HepG2 (cell line): ENCODE measurements at regions not wholly inside any gene's neighbourhood (a gene's known extent, or its start where the extent isn't known, plus 50 kb on each side); places are given as distances from the start of the nearest gene placed in this dataset.

Source experiments
- CBX2 ChIP-seq, 2 experiments: fragments of 200-600 bp in 1 of 2; sonication (generic); formaldehyde crosslinking in 1 of 2; IDR thresholded peaks; 2 replicates each; pipeline versions ENCODE4 v1.7.0 to v1.8.1; 2018 to 2022; ENCODE audit warnings: low read depth in 2 of 2, low read length in 1 of 2, mild to moderate bottlenecking in 1 of 2, missing genetic modification reagents in 1 of 2
- EP300 ChIP-seq, 3 experiments: sonication (generic) in 1 of 3; formaldehyde crosslinking in 1 of 3; IDR thresholded peaks; 2 replicates each; pipeline versions ENCODE4 v1.5.1 to v1.6.1; 2011 to 2020; ENCODE audit warnings: low read depth in 2 of 3, low read length in 2 of 3, borderline replicate concordance in 1 of 3, improper control_type of control experiment in 1 of 3, mild to moderate bottlenecking in 1 of 3, missing genetic modification reagents in 1 of 3, moderate library complexity in 1 of 3
- FOXA1 ChIP-seq, 2 experiments: fragments of 450-650 bp in 1 of 2; sonication (generic) in 1 of 2; formaldehyde crosslinking in 1 of 2; IDR thresholded peaks; 2 replicates each; pipeline versions ENCODE4 v1.4.0 to v1.6.1; 2016 to 2020; ENCODE audit warnings: missing genetic modification reagents in 1 of 2
- HMG20B ChIP-seq: conservative IDR thresholded peaks from 2 replicates; pipeline ENCODE4 v1.6.1; 2016; ENCODE audit warnings: missing genetic modification reagents, missing compliant biosample characterization
- ISL2 ChIP-seq: sonication (generic); formaldehyde crosslinking; IDR thresholded peaks from 2 replicates; pipeline ENCODE4 v1.5.0; 2020; ENCODE audit warnings: missing genetic modification reagents
- MEIS2 ChIP-seq: sonication (generic); formaldehyde crosslinking; IDR thresholded peaks from 2 replicates; pipeline ENCODE4 v1.9.0; 2021; ENCODE audit warnings: mild to moderate bottlenecking, missing genetic modification reagents
- PAF1 ChIP-seq: IDR thresholded peaks from 2 replicates; pipeline ENCODE4 v1.6.1; 2016; ENCODE audit warnings: missing genetic modification reagents, missing compliant biosample characterization
- RNF2 ChIP-seq: fragments of 450-650 bp; conservative IDR thresholded peaks from 2 replicates; pipeline ENCODE4 v1.6.1; 2016; ENCODE audit warnings: low read depth
- SNAI1 ChIP-seq: sonication (generic); formaldehyde crosslinking; IDR thresholded peaks from 2 replicates; pipeline ENCODE4 v1.5.0; 2020; ENCODE audit warnings: mild to moderate bottlenecking, missing genetic modification reagents, borderline replicate concordance
- SRF ChIP-seq: IDR thresholded peaks from 2 replicates; pipeline ENCODE4 v1.6.1; 2011; ENCODE audit warnings: mild to moderate bottlenecking, low read depth, low read length, moderate library complexity
- TGIF2 ChIP-seq: IDR thresholded peaks from 2 replicates; pipeline ENCODE4 v1.6.1; 2016; ENCODE audit warnings: control low read depth, missing compliant biosample characterization
- ZFAT ChIP-seq: sonication (generic); formaldehyde crosslinking; conservative IDR thresholded peaks from 2 replicates; pipeline ENCODE4 v1.8.1; 2023; ENCODE audit warnings: missing genetic modification reagents, inconsistent platforms
- ZNF234 ChIP-seq: sonication (generic); formaldehyde crosslinking; conservative IDR thresholded peaks from 2 replicates; pipeline ENCODE4 v1.5.1; 2020; ENCODE audit warnings: mild to moderate bottlenecking, missing genetic modification reagents
- ZNF501 ChIP-seq: sonication (generic); formaldehyde crosslinking; IDR thresholded peaks from 2 replicates; pipeline ENCODE4 v1.5.1; 2020; ENCODE audit warnings: mild to moderate bottlenecking, moderate library complexity, missing genetic modification reagents
- ZNF558 ChIP-seq: sonication (generic); formaldehyde crosslinking; IDR thresholded peaks from 2 replicates; pipeline ENCODE4 v1.9.0; 2022; ENCODE audit warnings: mild to moderate bottlenecking, missing genetic modification reagents, borderline replicate concordance
- ZNF761 ChIP-seq: sonication (generic); formaldehyde crosslinking; conservative IDR thresholded peaks from 2 replicates; pipeline ENCODE4 v1.4.0; 2020; ENCODE audit warnings: mild to moderate bottlenecking, missing genetic modification reagents
- ZNF773 ChIP-seq: sonication (generic); formaldehyde crosslinking; IDR thresholded peaks from 2 replicates; pipeline ENCODE4 v1.4.0; 2020; ENCODE audit warnings: missing genetic modification reagents, borderline replicate concordance
- ZSCAN29 ChIP-seq: sonication (generic); formaldehyde crosslinking; conservative IDR thresholded peaks from 2 replicates; pipeline ENCODE4 v1.4.0; 2020; ENCODE audit warnings: mild to moderate bottlenecking, missing genetic modification reagents
- TF ChIP-seq, protein P1 (sequence below): sonication (generic); formaldehyde crosslinking; IDR thresholded peaks from 2 replicates; pipeline ENCODE4 v1.4.0; 2020; ENCODE audit warnings: mild to moderate bottlenecking, missing genetic modification reagents
- TF ChIP-seq, protein P2 (sequence below): sonication (generic); formaldehyde crosslinking; IDR thresholded peaks from 2 replicates; pipeline ENCODE4 v1.4.0; 2020; ENCODE audit warnings: missing genetic modification reagents
- TF ChIP-seq, protein P3 (sequence below): sonication (generic); formaldehyde crosslinking; IDR thresholded peaks from 2 replicates; pipeline ENCODE4 v1.4.0; 2020; ENCODE audit warnings: missing genetic modification reagents
- TF ChIP-seq, protein P4 (sequence below): IDR thresholded peaks from 2 replicates; pipeline ENCODE4 v1.6.1; 2016; ENCODE audit warnings: missing compliant biosample characterization, missing genetic modification reagents, borderline replicate concordance

DNA sequence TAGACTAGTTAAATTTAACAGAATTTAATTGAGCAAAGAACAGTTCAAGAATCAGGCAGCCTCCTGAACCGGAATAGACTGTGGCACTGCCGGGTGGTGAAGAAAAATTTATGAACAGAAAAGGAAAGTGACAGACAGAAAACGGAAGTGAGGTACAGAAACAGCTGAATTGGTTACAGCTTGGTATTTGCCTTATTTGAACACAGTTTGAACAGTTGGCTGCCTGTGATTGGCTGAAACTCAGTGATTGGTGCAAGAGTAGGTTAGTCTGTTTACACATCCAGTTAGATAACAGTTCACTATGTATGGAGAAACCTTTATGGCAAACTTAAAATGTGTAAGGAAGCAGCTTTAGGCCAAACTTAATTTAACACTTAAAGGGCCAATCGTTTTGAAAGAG is 116.0 kb upstream of the CITED2 start (continued):
- TF ChIP-seq, protein P1, sequence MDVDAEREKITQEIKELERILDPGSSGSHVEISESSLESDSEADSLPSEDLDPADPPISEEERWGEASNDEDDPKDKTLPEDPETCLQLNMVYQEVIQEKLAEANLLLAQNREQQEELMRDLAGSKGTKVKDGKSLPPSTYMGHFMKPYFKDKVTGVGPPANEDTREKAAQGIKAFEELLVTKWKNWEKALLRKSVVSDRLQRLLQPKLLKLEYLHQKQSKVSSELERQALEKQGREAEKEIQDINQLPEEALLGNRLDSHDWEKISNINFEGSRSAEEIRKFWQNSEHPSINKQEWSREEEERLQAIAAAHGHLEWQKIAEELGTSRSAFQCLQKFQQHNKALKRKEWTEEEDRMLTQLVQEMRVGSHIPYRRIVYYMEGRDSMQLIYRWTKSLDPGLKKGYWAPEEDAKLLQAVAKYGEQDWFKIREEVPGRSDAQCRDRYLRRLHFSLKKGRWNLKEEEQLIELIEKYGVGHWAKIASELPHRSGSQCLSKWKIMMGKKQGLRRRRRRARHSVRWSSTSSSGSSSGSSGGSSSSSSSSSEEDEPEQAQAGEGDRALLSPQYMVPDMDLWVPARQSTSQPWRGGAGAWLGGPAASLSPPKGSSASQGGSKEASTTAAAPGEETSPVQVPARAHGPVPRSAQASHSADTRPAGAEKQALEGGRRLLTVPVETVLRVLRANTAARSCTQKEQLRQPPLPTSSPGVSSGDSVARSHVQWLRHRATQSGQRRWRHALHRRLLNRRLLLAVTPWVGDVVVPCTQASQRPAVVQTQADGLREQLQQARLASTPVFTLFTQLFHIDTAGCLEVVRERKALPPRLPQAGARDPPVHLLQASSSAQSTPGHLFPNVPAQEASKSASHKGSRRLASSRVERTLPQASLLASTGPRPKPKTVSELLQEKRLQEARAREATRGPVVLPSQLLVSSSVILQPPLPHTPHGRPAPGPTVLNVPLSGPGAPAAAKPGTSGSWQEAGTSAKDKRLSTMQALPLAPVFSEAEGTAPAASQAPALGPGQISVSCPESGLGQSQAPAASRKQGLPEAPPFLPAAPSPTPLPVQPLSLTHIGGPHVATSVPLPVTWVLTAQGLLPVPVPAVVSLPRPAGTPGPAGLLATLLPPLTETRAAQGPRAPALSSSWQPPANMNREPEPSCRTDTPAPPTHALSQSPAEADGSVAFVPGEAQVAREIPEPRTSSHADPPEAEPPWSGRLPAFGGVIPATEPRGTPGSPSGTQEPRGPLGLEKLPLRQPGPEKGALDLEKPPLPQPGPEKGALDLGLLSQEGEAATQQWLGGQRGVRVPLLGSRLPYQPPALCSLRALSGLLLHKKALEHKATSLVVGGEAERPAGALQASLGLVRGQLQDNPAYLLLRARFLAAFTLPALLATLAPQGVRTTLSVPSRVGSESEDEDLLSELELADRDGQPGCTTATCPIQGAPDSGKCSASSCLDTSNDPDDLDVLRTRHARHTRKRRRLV (CRISPR knock-in tag), result no peak
- TF ChIP-seq TGIF2 (CRISPR knock-in tag) (peak; percentile 42; the same call in 1 of the 2 replicates), ZNF558 (CRISPR knock-in tag) (no peak), ZNF501 (CRISPR knock-in tag) (no peak), EP300 (IDR thresholded peaks at IDR 0.05; ENCODE audit: low read depth in 2 of 2, low read length in 2 of 2) (peak in 1 of 2 experiments; percentile 25; a peak in 1 of 4 replicates), EP300 (CRISPR knock-in tag; IDR thresholded peaks at IDR 0.05; ENCODE audit: borderline replicate concordance) (no peak), ISL2 (0 out of 2 replicates have a peak, but pooled peaks have one; percentile 23), HMG20B (CRISPR knock-in tag) (no peak), ZSCAN29 (CRISPR knock-in tag) (no peak), PAF1 (no peak), ZNF773 (CRISPR knock-in tag) (no peak), SRF (peak; percentile 96), CBX2 (IDR thresholded peaks at IDR 0.05; ENCODE audit: low read depth, low read length) (no peak), CBX2 (CRISPR knock-in tag; IDR thresholded peaks at IDR 0.05; ENCODE audit: low read depth) (peak; percentile 70; the same call in 1 of the 2 replicates), RNF2 (no peak), SNAI1 (CRISPR knock-in tag) (no peak), ZFAT (peak; percentile 93), ZNF234 (CRISPR knock-in tag) (no peak), ZNF761 (no peak), MEIS2 (CRISPR knock-in tag) (no peak), FOXA1 (IDR thresholded peaks at IDR 0.05) (no peak), FOXA1 (CRISPR knock-in tag; IDR thresholded peaks at IDR 0.05) (peak; percentile 84)
- TF ChIP-seq, protein P2, sequence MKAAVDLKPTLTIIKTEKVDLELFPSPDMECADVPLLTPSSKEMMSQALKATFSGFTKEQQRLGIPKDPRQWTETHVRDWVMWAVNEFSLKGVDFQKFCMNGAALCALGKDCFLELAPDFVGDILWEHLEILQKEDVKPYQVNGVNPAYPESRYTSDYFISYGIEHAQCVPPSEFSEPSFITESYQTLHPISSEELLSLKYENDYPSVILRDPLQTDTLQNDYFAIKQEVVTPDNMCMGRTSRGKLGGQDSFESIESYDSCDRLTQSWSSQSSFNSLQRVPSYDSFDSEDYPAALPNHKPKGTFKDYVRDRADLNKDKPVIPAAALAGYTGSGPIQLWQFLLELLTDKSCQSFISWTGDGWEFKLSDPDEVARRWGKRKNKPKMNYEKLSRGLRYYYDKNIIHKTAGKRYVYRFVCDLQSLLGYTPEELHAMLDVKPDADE (CRISPR knock-in tag), result no peak
- TF ChIP-seq, protein P3, sequence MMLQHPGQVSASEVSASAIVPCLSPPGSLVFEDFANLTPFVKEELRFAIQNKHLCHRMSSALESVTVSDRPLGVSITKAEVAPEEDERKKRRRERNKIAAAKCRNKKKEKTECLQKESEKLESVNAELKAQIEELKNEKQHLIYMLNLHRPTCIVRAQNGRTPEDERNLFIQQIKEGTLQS (CRISPR knock-in tag), result no peak
- TF ChIP-seq, protein P4, sequence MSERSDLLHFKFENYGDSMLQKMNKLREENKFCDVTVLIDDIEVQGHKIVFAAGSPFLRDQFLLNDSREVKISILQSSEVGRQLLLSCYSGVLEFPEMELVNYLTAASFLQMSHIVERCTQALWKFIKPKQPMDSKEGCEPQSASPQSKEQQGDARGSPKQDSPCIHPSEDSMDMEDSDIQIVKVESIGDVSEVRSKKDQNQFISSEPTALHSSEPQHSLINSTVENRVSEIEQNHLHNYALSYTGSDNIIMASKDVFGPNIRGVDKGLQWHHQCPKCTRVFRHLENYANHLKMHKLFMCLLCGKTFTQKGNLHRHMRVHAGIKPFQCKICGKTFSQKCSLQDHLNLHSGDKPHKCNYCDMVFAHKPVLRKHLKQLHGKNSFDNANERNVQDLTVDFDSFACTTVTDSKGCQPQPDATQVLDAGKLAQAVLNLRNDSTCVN (CRISPR knock-in tag), result no peak
